DND-41 (cell line): ENCODE measurements at regions not wholly inside any gene's neighbourhood (a gene's known extent, or its start where the extent isn't known, plus 50 kb on each side); places are given as distances from the start of the nearest gene placed in this dataset.

Experiments used
- ATAC-seq: fragments of 200-7000 bp; cut with Tn5 transposase; 3 replicates; pipeline ENCODE4 v1.9.1; 2021; ENCODE audit warnings: low read depth; ENCODE audit not compliant: insufficient read depth
- DNase-seq: peaks from one replicate; pipeline ENCODE4 v3.0.0-alpha.2; 2020
- H2AFZ ChIP-seq: 2 replicates; pipeline ENCODE4 v1.6.0; 2012; ENCODE audit warnings: low read depth, low read length
- H3K27ac ChIP-seq: 2 replicates; pipeline ENCODE4 v1.5.1; 2012; ENCODE audit warnings: low read length, inconsistent platforms
- H3K27me3 ChIP-seq: fragments of 200-600 bp; sonication (generic); 2 replicates; pipeline ENCODE4 v1.6.0; 2012; ENCODE audit warnings: low read length, mild to moderate bottlenecking, inconsistent platforms; ENCODE audit not compliant: insufficient read depth, poor library complexity
- H3K36me3 ChIP-seq: 2 replicates; pipeline ENCODE4 v1.5.1; 2012; ENCODE audit warnings: low read length, inconsistent platforms; ENCODE audit not compliant: insufficient read depth
- H3K4me1 ChIP-seq: 2 replicates; pipeline ENCODE4 v1.5.1; 2012; ENCODE audit warnings: mild to moderate bottlenecking, low read length; ENCODE audit not compliant: insufficient read depth
- H3K4me2 ChIP-seq: 2 replicates; pipeline ENCODE4 v1.6.0; 2012; ENCODE audit warnings: mild to moderate bottlenecking, moderate library complexity, low read length, inconsistent platforms; ENCODE audit not compliant: insufficient read depth
- H3K4me3 ChIP-seq, 2 experiments: fragments of 200-600 bp in 1 of 2; shearing (Covaris generic) in 1 of 2; 2 replicates each; pipeline ENCODE4 v1.5.1; 2012 to 2016; ENCODE audit warnings: inconsistent platforms in 2 of 2, low read length in 2 of 2, mild to moderate bottlenecking in 2 of 2, low read depth in 1 of 2, moderate library complexity in 1 of 2
- H3K79me2 ChIP-seq: 2 replicates; pipeline ENCODE4 v1.6.0; 2012; ENCODE audit warnings: low read length, inconsistent platforms; ENCODE audit not compliant: insufficient read depth
- H3K9ac ChIP-seq: 2 replicates; pipeline ENCODE4 v1.6.0; 2012; ENCODE audit warnings: low read depth, mild to moderate bottlenecking, inconsistent platforms, low read length, moderate library complexity
- H3K9me3 ChIP-seq: 2 replicates; pipeline ENCODE4 v1.5.1; 2012; ENCODE audit warnings: low read length, moderate library complexity, mild to moderate bottlenecking, inconsistent platforms; ENCODE audit not compliant: insufficient read depth, severe bottlenecking
- H4K20me1 ChIP-seq: 2 replicates; pipeline ENCODE4 v1.6.0; 2012; ENCODE audit warnings: low read length; ENCODE audit not compliant: insufficient read depth
- EZH2 ChIP-seq: IDR thresholded peaks from 3 replicates; pipeline ENCODE4 v1.6.1; 2012; ENCODE audit warnings: borderline replicate concordance, low read depth, mild to moderate bottlenecking, moderate library complexity, low read length, inconsistent platforms; ENCODE audit not compliant: severe bottlenecking
- TF ChIP-seq, protein P1 (sequence below): IDR thresholded peaks from 2 replicates; pipeline ENCODE4 v1.5.1; 2012; ENCODE audit warnings: borderline replicate concordance, low read length, moderate library complexity, mild to moderate bottlenecking; ENCODE audit not compliant: poor library complexity, severe bottlenecking; ENCODE audit errors: extremely low read depth

DNA sequence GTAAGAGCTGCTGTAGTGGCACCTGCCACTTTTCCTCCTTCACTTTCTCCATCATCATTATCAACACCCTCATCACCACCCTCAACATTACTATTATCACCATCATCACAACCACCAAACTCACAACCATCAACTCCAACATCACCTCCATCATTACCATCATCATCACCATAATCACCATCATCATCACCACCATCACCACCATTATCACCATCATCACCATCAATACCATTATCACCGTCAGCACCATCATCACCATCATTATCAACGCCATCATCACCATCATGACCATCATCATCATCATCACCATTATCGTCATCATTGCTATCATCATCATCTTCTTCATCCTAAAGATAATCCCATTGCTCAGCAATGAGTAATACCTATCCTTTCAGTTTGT, 255.8 kb downstream of the CYRIA start:
- Histone ChIP-seq H2AFZ (no peak overlapping the region), H3K36me3 (no peaks in the 10 kb centered on the region), H3K4me3 (no peak overlapping the region), H3K79me2 (no peaks in the 10 kb centered on the region), H3K4me2 (no peak overlapping the region), H3K9me3 (no peaks in the 10 kb centered on the region), H4K20me1 (no peaks in the 10 kb centered on the region), H3K27me3 (no peaks in the 10 kb centered on the region), H3K4me1 (no peaks in the 10 kb centered on the region), H3K27ac (no peak overlapping the region), H3K9ac (no peak overlapping the region)
- TF ChIP-seq, protein P1, sequence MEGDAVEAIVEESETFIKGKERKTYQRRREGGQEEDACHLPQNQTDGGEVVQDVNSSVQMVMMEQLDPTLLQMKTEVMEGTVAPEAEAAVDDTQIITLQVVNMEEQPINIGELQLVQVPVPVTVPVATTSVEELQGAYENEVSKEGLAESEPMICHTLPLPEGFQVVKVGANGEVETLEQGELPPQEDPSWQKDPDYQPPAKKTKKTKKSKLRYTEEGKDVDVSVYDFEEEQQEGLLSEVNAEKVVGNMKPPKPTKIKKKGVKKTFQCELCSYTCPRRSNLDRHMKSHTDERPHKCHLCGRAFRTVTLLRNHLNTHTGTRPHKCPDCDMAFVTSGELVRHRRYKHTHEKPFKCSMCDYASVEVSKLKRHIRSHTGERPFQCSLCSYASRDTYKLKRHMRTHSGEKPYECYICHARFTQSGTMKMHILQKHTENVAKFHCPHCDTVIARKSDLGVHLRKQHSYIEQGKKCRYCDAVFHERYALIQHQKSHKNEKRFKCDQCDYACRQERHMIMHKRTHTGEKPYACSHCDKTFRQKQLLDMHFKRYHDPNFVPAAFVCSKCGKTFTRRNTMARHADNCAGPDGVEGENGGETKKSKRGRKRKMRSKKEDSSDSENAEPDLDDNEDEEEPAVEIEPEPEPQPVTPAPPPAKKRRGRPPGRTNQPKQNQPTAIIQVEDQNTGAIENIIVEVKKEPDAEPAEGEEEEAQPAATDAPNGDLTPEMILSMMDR, result no peak
- no peak for TF ChIP-seq EZH2
- DNase-seq (no peak), ATAC-seq (no peak)

DNA sequence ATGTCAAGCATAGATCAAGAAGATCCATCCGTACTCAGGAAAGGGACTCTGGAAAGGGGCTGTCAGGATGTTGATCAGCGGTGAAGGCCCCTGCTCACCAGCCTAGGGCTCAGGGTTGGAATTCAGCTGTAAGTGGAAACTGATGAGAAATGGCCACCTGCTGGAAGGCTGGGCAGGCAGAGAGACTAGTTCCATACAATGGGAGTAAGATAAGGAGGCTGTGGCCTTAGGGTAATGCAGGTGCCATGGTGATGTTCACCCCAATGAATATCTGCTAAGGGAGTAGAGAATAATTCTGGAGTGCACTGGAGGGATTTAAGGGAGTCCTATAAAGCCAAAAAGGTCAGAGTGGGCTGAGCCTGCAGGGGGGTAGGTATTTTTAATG, 256.6 kb downstream of the CYRIA start:
- Histone ChIP-seq H3K4me3 (no peak overlapping the region), H2AFZ (no peak overlapping the region), H3K27me3 (no peaks in the 10 kb centered on the region), H3K9ac (no peak overlapping the region), H3K4me2 (no peak overlapping the region), H3K27ac (no peak overlapping the region), H3K4me1 (no peaks in the 10 kb centered on the region), H3K79me2 (no peaks in the 10 kb centered on the region), H3K36me3 (no peaks in the 10 kb centered on the region), H3K9me3 (no peaks in the 10 kb centered on the region), H4K20me1 (no peaks in the 10 kb centered on the region)
- DNase-seq, result no peak
- no peak for ATAC-seq
- TF ChIP-seq EZH2, result no peak
- TF ChIP-seq, protein P1, result no peak

GRCh38 chr2:16408331-16409005, 257.2 kb downstream of the CYRIA start:
- Histone ChIP-seq H3K9ac (no peak overlapping the region), H3K4me2 (no peak overlapping the region), H3K36me3 (no peaks in the 10 kb centered on the region), H3K27ac (no peak overlapping the region), H3K79me2 (no peaks in the 10 kb centered on the region), H3K4me3 (no peak overlapping the region), H2AFZ (no peak overlapping the region), H3K27me3 (no peaks in the 10 kb centered on the region), H3K4me1 (no peaks in the 10 kb centered on the region), H4K20me1 (no peaks in the 10 kb centered on the region), H3K9me3 (no peaks in the 10 kb centered on the region)
- TF ChIP-seq, protein P1, result no peak
- no peak for TF ChIP-seq EZH2
- DNase-seq (no peak), ATAC-seq (no peak)

- ATAC-seq (no peak), DNase-seq (no peak)
- Histone ChIP-seq H3K4me3 (no peak overlapping the region), H3K9me3 (no peaks in the 10 kb centered on the region), H3K27me3 (no peaks in the 10 kb centered on the region), H4K20me1 (no peaks in the 10 kb centered on the region), H3K4me2 (no peak overlapping the region), H3K27ac (no peak overlapping the region), H3K4me1 (no peaks in the 10 kb centered on the region), H3K36me3 (no peaks in the 10 kb centered on the region), H3K9ac (no peak overlapping the region), H2AFZ (no peak overlapping the region), H3K79me2 (no peaks in the 10 kb centered on the region)
- TF ChIP-seq, protein P1, result no peak
- TF ChIP-seq EZH2, result no peak
These were observed 258.3 kb downstream of the CYRIA start for GRCh38 chr2:16407358-16407757.
